GM23338 (cell line): ENCODE measurements at regions not wholly inside any gene's neighbourhood (a gene's known extent, or its start where the extent isn't known, plus 50 kb on each side); places are given as distances from the start of the nearest gene placed in this dataset.

Source experiments
- ATAC-seq: fragments of 200-7000 bp; cut with Tn5 transposase; 3 replicates; pipeline ENCODE4 v1.9.1; 2020
- DNase-seq: peaks from one replicate; pipeline ENCODE4 v3.0.0-alpha.2; 2015; ENCODE audit warnings: low spot score
- H2AFZ ChIP-seq: fragments of 200-600 bp; sonication (generic); 2 replicates; pipeline ENCODE4 v1.8.0; 2016; ENCODE audit warnings: antibody characterized with exemption, mild to moderate bottlenecking, moderate library complexity
- H3F3A ChIP-seq: fragments of 200-600 bp; sonication (generic); replicated peaks from 2 replicates; pipeline ENCODE4 v1.8.0; 2017; ENCODE audit warnings: antibody characterized with exemption, mixed run types, low read depth
- H3K27ac ChIP-seq: fragments of 200-600 bp; sonication (generic); 2 replicates; pipeline ENCODE4 v1.6.1; 2016; ENCODE audit warnings: low read depth
- H3K27me3 ChIP-seq: fragments of 200-600 bp; sonication (generic); 2 replicates; pipeline ENCODE4 v1.8.0; 2016; ENCODE audit warnings: mild to moderate bottlenecking, mixed run types, moderate library complexity; ENCODE audit not compliant: insufficient read depth
- H3K36me3 ChIP-seq: fragments of 200-600 bp; sonication (generic); 2 replicates; pipeline ENCODE4 v1.8.0; 2016; ENCODE audit warnings: mild to moderate bottlenecking; ENCODE audit not compliant: insufficient read depth
- H3K4me1 ChIP-seq: fragments of 200-600 bp; sonication (generic); 2 replicates; pipeline ENCODE4 v1.8.0; 2016; ENCODE audit warnings: mild to moderate bottlenecking, moderate library complexity; ENCODE audit not compliant: insufficient read depth
- H3K4me2 ChIP-seq: fragments of 200-600 bp; sonication (generic); 2 replicates; pipeline ENCODE4 v1.7.1; 2017; ENCODE audit warnings: mixed run types
- H3K4me3 ChIP-seq: fragments of 200-600 bp; sonication (generic); 2 replicates; pipeline ENCODE4 v1.6.1; 2016; ENCODE audit warnings: mixed run types
- H3K79me2 ChIP-seq: fragments of 200-600 bp; sonication (generic); replicated peaks from 2 replicates; pipeline ENCODE4 v1.8.0; 2017; ENCODE audit warnings: mild to moderate bottlenecking; ENCODE audit not compliant: insufficient read depth
- H3K9me2 ChIP-seq: fragments of 200-600 bp; sonication (generic); 2 replicates; pipeline ENCODE4 v1.8.0; 2017; ENCODE audit not compliant: insufficient read depth
- H4K20me1 ChIP-seq: fragments of 200-600 bp; sonication (generic); replicated peaks from 2 replicates; pipeline ENCODE4 v1.8.0; 2017; ENCODE audit warnings: mild to moderate bottlenecking; ENCODE audit not compliant: insufficient read depth
- H3K27ac Mint-ChIP-seq: 2 replicates; pipeline ENCODE4 v1.8.0; 2020; ENCODE audit warnings: inconsistent platforms, mild to moderate bottlenecking, moderate library complexity, mixed read lengths
- H3K27me3 Mint-ChIP-seq: 3 replicates; pipeline ENCODE4 v1.8.0; 2022; ENCODE audit warnings: low read depth, mild to moderate bottlenecking, moderate library complexity, mixed read lengths, inconsistent platforms; ENCODE audit not compliant: insufficient read depth, poor library complexity
- H3K36me3 Mint-ChIP-seq: 3 replicates; pipeline ENCODE4 v1.8.0; 2021; ENCODE audit warnings: low read depth, mild to moderate bottlenecking, inconsistent platforms, moderate library complexity, mixed read lengths
- H3K4me1 Mint-ChIP-seq: 3 replicates; pipeline ENCODE4 v1.8.0; 2020; ENCODE audit warnings: mild to moderate bottlenecking, inconsistent platforms, mixed read lengths
- H3K4me3 Mint-ChIP-seq: 3 replicates; pipeline ENCODE4 v1.8.0; 2021; ENCODE audit warnings: moderate library complexity, mild to moderate bottlenecking, inconsistent platforms, mixed read lengths
- H3K9me3 Mint-ChIP-seq: 3 replicates; pipeline ENCODE4 v1.8.0; 2020; ENCODE audit warnings: moderate library complexity, mild to moderate bottlenecking, inconsistent platforms, mixed read lengths
- CREB1 ChIP-seq: fragments of 250-450 bp; sonication (Bioruptor Pico); IDR thresholded peaks from 2 replicates; pipeline ENCODE4 v1.5.0; 2020; ENCODE audit warnings: low read depth, mild to moderate bottlenecking, moderate library complexity
- CTCF ChIP-seq, 2 experiments: fragments of 200-600 bp in 1 of 2; sonication (generic) in 1 of 2; conservative IDR thresholded peaks; 2 replicates each; pipeline versions ENCODE4 v1.5.1 to v1.6.1; 2016 to 2017; ENCODE audit warnings: antibody characterized with exemption in 2 of 2, low read depth in 2 of 2, mild to moderate bottlenecking in 2 of 2, moderate library complexity in 1 of 2
- ETS1 ChIP-seq: IDR thresholded peaks from 2 replicates; pipeline ENCODE4 v1.6.1; 2016; ENCODE audit warnings: antibody characterized with exemption
- EZH2 ChIP-seq: fragments of 200-600 bp; sonication (generic); IDR thresholded peaks from one replicate; pipeline ENCODE4 v1.8.0; 2017; ENCODE audit warnings: antibody characterized with exemption, mild to moderate bottlenecking, low read depth; ENCODE audit not compliant: unreplicated experiment
- EZH2phosphoT487 ChIP-seq: fragments of 200-600 bp; sonication (generic); IDR thresholded peaks from one replicate; pipeline ENCODE4 v1.8.1; 2018; ENCODE audit warnings: antibody characterized with exemption; ENCODE audit not compliant: unreplicated experiment
- JUNB ChIP-seq: IDR thresholded peaks from one replicate; pipeline ENCODE4 v1.6.1; 2016; ENCODE audit warnings: antibody characterized with exemption; ENCODE audit not compliant: unreplicated experiment
- NANOG ChIP-seq: IDR thresholded peaks from 2 replicates; pipeline ENCODE4 v1.6.1; 2016; ENCODE audit warnings: antibody characterized with exemption, borderline replicate concordance
- POLR2AphosphoS5 ChIP-seq: IDR thresholded peaks from 2 replicates; pipeline ENCODE4 v1.6.1; 2016; ENCODE audit warnings: antibody characterized with exemption, low read depth
- REST ChIP-seq: IDR thresholded peaks from one replicate; pipeline ENCODE4 v1.6.1; 2018; ENCODE audit warnings: antibody characterized with exemption; ENCODE audit not compliant: unreplicated experiment
- STAT1 ChIP-seq: IDR thresholded peaks from one replicate; pipeline ENCODE4 v1.6.1; 2016; ENCODE audit warnings: antibody characterized with exemption; ENCODE audit not compliant: unreplicated experiment
- ZNF114 ChIP-seq: fragments of 250-450 bp; sonication (Bioruptor Pico); IDR thresholded peaks from 2 replicates; pipeline ENCODE4 v1.5.0; 2020; ENCODE audit warnings: mild to moderate bottlenecking, moderate library complexity
- ZNF331 ChIP-seq: fragments of 250-450 bp; sonication (Bioruptor Pico); IDR thresholded peaks from 2 replicates; pipeline ENCODE4 v1.5.0; 2020; ENCODE audit warnings: low read depth, mild to moderate bottlenecking, moderate library complexity

- peak; percentile 25 to 45; a peak in 3 of 4 replicates for TF ChIP-seq CTCF (conservative IDR thresholded peaks at IDR 0.05; ENCODE audit: low read depth in 2 of 2)
- TF ChIP-seq EZH2: no peak
- no peak for TF ChIP-seq REST
- Histone ChIP-seq H3K27me3 (no peaks in the 10 kb centered on the region), H3K4me2 (no peak overlapping the region), H3K36me3 (no peaks in the 10 kb centered on the region), H4K20me1 (no peaks in the 10 kb centered on the region), H3K79me2 (no peaks in the 10 kb centered on the region), H3F3A (no peaks in the 10 kb centered on the region), H3K27ac (no peak overlapping the region), H2AFZ (peak overlapping the region; percentile 14; the same call in 1 of the 2 replicates), H3K4me1 (no peaks in the 10 kb centered on the region), H3K4me3 (no peak overlapping the region), H3K9me2 (no peaks in the 10 kb centered on the region)
- peaks cover 3% of the 10 kb centered on the region for H3K27me3 Mint-ChIP-seq
- H3K9me3 Mint-ChIP-seq: no peaks in the 10 kb centered on the region; the same call in 2 of the 3 replicates
- H3K4me1 Mint-ChIP-seq: peaks cover 3% of the 10 kb centered on the region
- peak; percentile 55 for DNase-seq
- H3K27ac Mint-ChIP-seq: no peak overlapping the region
- no peaks in the 10 kb centered on the region for H3K36me3 Mint-ChIP-seq
- ATAC-seq: peak; percentile 87
- H3K4me3 Mint-ChIP-seq: no peak overlapping the region
These were observed 145.4 kb upstream of the PITX1 start for GRCh38 chr5:135179308-135179980.

GRCh38 chr5:135178476-135179155 lies 144.6 kb upstream of the PITX1 start:
- Histone ChIP-seq H3K27ac (no peak overlapping the region), H2AFZ (no peak overlapping the region), H3K9me2 (no peaks in the 10 kb centered on the region), H3K4me2 (no peak overlapping the region), H3K4me1 (no peaks in the 10 kb centered on the region), H3F3A (no peaks in the 10 kb centered on the region), H3K27me3 (no peaks in the 10 kb centered on the region), H4K20me1 (no peaks in the 10 kb centered on the region), H3K4me3 (no peak overlapping the region), H3K36me3 (no peaks in the 10 kb centered on the region), H3K79me2 (no peaks in the 10 kb centered on the region)
- no peaks in the 10 kb centered on the region for H3K36me3 Mint-ChIP-seq
- no peaks in the 10 kb centered on the region; the same call in 2 of the 3 replicates for H3K9me3 Mint-ChIP-seq
- no peak for ATAC-seq
- no peak for DNase-seq
- H3K4me1 Mint-ChIP-seq: peaks cover 3% of the 10 kb centered on the region
- no peak overlapping the region for H3K27ac Mint-ChIP-seq
- H3K4me3 Mint-ChIP-seq: no peak overlapping the region
- H3K27me3 Mint-ChIP-seq: peaks cover 7% of the 10 kb centered on the region
- TF ChIP-seq EZH2phosphoT487: no peak
- no peak for TF ChIP-seq ZNF331
- no peak for TF ChIP-seq ETS1
- TF ChIP-seq ZNF114 (CRISPR knock-in tag): no peak
- TF ChIP-seq EZH2: no peak
- no peak for TF ChIP-seq POLR2AphosphoS5
- no peak for TF ChIP-seq STAT1
- no peak for TF ChIP-seq REST
- TF ChIP-seq NANOG: no peak
- no peak for TF ChIP-seq CREB1
- TF ChIP-seq JUNB: no peak
